ENCODE measurements at regions not wholly inside any gene's neighbourhood (a gene's known extent, or its start where the extent isn't known, plus 50 kb on each side); places are given as distances from the start of the nearest gene placed in this dataset.

DNA sequence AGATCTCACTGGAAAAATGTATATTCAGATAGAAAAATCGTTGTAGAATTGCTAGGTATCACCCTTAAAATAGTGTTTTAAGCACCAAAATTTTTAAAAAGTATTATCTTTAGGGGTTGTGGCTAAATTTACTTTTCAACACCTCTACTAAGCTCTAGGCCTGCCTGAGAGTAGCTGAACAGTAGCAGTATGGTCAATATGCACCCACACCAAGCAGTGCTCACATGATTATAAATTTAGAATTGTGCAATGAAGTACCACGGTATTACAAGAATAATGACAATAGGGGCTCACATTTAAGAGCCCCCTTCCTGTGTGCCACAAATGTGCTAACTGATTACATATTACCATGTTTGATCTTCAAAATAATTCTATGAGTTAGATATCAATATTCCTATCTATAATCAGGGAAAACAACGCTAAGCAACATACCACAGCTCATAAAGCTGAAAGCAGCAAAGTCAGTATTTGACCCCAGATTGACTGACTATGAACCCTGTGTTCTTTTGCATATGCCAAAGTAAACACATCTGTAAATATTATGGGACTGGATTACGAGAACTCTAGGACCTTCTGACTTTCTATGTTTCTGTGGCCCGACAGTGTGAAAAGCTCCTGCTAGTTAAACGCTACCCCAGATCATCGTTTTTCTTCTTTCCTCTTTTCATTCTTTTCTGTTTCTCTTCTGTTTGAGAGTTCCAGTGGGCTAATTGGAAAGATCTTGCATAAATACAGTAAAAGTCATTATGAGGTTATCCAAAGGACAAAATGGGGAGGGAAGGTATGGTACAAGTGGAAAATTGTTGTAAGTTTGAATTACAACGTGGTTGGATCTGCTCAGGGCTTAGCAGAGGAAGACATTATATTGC, 201.1 kb upstream of the C1orf87 start:
- no peak overlapping the region for H3K4me2 ChIP-seq (ENCODE audit: low read length)

DNA sequence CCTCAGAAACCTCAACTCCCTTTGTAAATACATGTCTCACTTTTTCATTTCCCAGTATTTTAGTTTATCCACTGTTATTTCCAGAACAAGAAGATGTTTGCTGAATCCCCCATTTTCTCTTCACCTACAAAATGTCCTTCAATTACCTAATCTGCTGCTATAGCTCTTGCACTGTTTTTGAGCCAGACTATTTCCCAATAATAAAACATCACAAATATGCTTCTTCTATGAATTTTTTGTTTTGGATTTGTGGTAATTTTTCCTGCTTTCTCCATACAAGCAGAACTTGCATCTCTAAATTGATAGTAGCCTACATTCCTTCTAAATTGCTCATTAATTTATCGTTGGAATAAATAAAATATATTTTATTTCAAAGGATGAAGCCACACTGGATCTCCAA, 199.6 kb upstream of the C1orf87 start:
- Histone ChIP-seq H3K27ac (ENCODE audit: low read depth, low read length, poor library complexity, severe bottlenecking) (no peak overlapping the region), H3K9me3 (ENCODE audit: low read length) (no peaks in the 10 kb centered on the region), H3K4me3 (ENCODE audit: low read depth, low read length, poor library complexity, severe bottlenecking) (no peak overlapping the region), H3K79me2 (ENCODE audit: insufficient read depth, low read depth, low read length) (no peaks in the 10 kb centered on the region), H2AFZ (ENCODE audit: low read length) (no peak overlapping the region), H3K4me1 (ENCODE audit: insufficient read depth, low read length, poor library complexity, severe bottlenecking) (no peaks in the 10 kb centered on the region), H3K36me3 (ENCODE audit: insufficient read depth, low read length) (no peaks in the 10 kb centered on the region), H3K9me2 (ENCODE audit: insufficient read depth, low read length) (no peaks in the 10 kb centered on the region), H4K20me1 (ENCODE audit: insufficient read depth, low read length) (no peaks in the 10 kb centered on the region), H3K4me2 (ENCODE audit: low read length) (no peak overlapping the region)
- intact Hi-C loops (cut with micrococcal nuclease; ENCODE audit: unreplicated experiment), result no loop called here
- no peak for DNase-seq (ENCODE audit: low spot score)
- no TSS peak for BruUV-seq (replicated peaks)
- ChIA-PET POLR2A (interaction anchor here (0.7 kb wide), 2 partner anchors 30 to 1614 kb away, joined by 3 read pairs; no protein-coding TSS in a partner anchor), CTCF (ENCODE audit: unreplicated experiment) (no interaction called here)
- TF ChIP-seq EZH2phosphoT487 (IDR thresholded peaks at IDR 0.05; ENCODE audit: borderline replicate concordance, low read depth, low read length), result no peak
- TF ChIP-seq, protein P1, sequence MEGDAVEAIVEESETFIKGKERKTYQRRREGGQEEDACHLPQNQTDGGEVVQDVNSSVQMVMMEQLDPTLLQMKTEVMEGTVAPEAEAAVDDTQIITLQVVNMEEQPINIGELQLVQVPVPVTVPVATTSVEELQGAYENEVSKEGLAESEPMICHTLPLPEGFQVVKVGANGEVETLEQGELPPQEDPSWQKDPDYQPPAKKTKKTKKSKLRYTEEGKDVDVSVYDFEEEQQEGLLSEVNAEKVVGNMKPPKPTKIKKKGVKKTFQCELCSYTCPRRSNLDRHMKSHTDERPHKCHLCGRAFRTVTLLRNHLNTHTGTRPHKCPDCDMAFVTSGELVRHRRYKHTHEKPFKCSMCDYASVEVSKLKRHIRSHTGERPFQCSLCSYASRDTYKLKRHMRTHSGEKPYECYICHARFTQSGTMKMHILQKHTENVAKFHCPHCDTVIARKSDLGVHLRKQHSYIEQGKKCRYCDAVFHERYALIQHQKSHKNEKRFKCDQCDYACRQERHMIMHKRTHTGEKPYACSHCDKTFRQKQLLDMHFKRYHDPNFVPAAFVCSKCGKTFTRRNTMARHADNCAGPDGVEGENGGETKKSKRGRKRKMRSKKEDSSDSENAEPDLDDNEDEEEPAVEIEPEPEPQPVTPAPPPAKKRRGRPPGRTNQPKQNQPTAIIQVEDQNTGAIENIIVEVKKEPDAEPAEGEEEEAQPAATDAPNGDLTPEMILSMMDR (conservative IDR thresholded peaks at IDR 0.05; ENCODE audit: low read length), result no peak

More for the DNA sequence above, 201.1 kb upstream of the C1orf87 start:
- no peaks in the 10 kb centered on the region for H3K9me2 ChIP-seq (ENCODE audit: insufficient read depth, low read length)
- no peaks in the 10 kb centered on the region for H3K9me3 ChIP-seq (ENCODE audit: low read length)
- CTCF ChIA-PET (ENCODE audit: unreplicated experiment), result interaction anchor here (0.5 kb wide), 1 partner anchor 775 kb away, joined by 4 read pairs; no protein-coding TSS in a partner anchor
- BruUV-seq (replicated peaks), result no TSS peak
- intact Hi-C loops (cut with micrococcal nuclease; ENCODE audit: unreplicated experiment), result no loop called here
- no peaks in the 10 kb centered on the region for H3K36me3 ChIP-seq (ENCODE audit: insufficient read depth, low read length)
- H3K79me2 ChIP-seq (ENCODE audit: insufficient read depth, low read depth, low read length), result no peaks in the 10 kb centered on the region
- H3K4me1 ChIP-seq (ENCODE audit: insufficient read depth, low read length, poor library complexity, severe bottlenecking), result no peaks in the 10 kb centered on the region
- no peak for DNase-seq (ENCODE audit: low spot score)
- no peak overlapping the region for H2AFZ ChIP-seq (ENCODE audit: low read length)
- POLR2A ChIA-PET, result interaction anchor here (0.7 kb wide), 1 partner anchor 22 kb away, joined by 3 read pairs; no protein-coding TSS in a partner anchor
- H3K4me3 ChIP-seq (ENCODE audit: low read depth, low read length, poor library complexity, severe bottlenecking), result no peak overlapping the region
- H3K27ac ChIP-seq (ENCODE audit: low read depth, low read length, poor library complexity, severe bottlenecking), result no peak overlapping the region
- H4K20me1 ChIP-seq (ENCODE audit: insufficient read depth, low read length), result no peaks in the 10 kb centered on the region
- TF ChIP-seq EZH2phosphoT487 (IDR thresholded peaks at IDR 0.05; ENCODE audit: borderline replicate concordance, low read depth, low read length), result no peak
- TF ChIP-seq, protein P1 (conservative IDR thresholded peaks at IDR 0.05; ENCODE audit: low read length), result no peak

DNA sequence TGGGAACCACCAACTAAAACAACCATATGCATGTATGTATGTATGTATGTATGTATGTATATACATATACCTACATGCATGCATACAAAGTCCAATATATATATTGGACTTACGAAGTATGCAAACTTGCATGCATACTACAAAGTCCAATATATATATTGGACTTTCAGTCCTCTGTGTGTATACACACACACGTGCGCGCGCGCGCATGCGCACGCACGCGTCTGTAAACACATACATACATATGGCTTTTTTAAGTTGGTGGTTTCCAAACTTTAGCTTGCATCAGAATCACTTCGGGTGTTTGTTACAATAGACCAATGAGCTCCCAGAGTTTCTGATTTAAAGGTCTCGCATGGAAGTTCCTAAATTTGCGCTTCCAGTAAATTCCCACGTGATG, 197.5 kb upstream of the C1orf87 start:
- no TSS peak for BruUV-seq (replicated peaks)
- no peaks in the 10 kb centered on the region for H3K9me3 ChIP-seq (ENCODE audit: low read length)
- no peaks in the 10 kb centered on the region for H4K20me1 ChIP-seq (ENCODE audit: insufficient read depth, low read length)
- H3K4me3 ChIP-seq (ENCODE audit: low read depth, low read length, poor library complexity, severe bottlenecking), result no peak overlapping the region
- ChIA-PET POLR2A (no interaction called here), CTCF (ENCODE audit: unreplicated experiment) (no interaction called here)
- no peak for DNase-seq (ENCODE audit: low spot score)
- TF ChIP-seq EZH2phosphoT487 (IDR thresholded peaks at IDR 0.05; ENCODE audit: borderline replicate concordance, low read depth, low read length), result no peak
- TF ChIP-seq, protein P1 (conservative IDR thresholded peaks at IDR 0.05; ENCODE audit: low read length), result no peak
- no peak overlapping the region for H3K4me2 ChIP-seq (ENCODE audit: low read length)
- H3K4me1 ChIP-seq (ENCODE audit: insufficient read depth, low read length, poor library complexity, severe bottlenecking), result no peaks in the 10 kb centered on the region
- no peak overlapping the region for H2AFZ ChIP-seq (ENCODE audit: low read length)
- H3K27ac ChIP-seq (ENCODE audit: low read depth, low read length, poor library complexity, severe bottlenecking), result no peak overlapping the region
- H3K36me3 ChIP-seq (ENCODE audit: insufficient read depth, low read length), result no peaks in the 10 kb centered on the region
- intact Hi-C loops (cut with micrococcal nuclease; ENCODE audit: unreplicated experiment), result no loop called here
- H3K79me2 ChIP-seq (ENCODE audit: insufficient read depth, low read depth, low read length), result no peaks in the 10 kb centered on the region
- no peaks in the 10 kb centered on the region for H3K9me2 ChIP-seq (ENCODE audit: insufficient read depth, low read length)

Data from OCI-LY7 (cell line).